ENCODE measurements at regions not wholly inside any gene's neighbourhood (a gene's known extent, or its start where the extent isn't known, plus 50 kb on each side); places are given as distances from the start of the nearest gene placed in this dataset.

- DNase-seq: no peak
These were observed 310.2 kb upstream of the TLE3 start for GRCh38 chr15:70407955-70408354.

DNA sequence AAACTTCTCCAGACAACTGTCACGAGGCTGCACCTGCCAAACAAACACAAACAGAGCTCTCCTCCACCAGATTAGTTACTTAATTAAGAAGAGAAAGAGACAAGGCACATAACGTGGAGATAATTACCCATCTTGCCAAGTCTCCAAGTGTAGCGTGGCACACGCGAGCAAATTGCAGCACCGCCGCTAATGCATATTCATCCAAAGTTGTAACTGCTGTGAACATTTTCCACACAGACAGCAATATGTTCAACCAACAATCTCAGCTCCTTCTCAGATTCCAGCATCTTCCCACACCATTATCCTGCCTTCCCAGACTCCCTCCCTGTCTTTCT lies 309.6 kb upstream of the TLE3 start:
- no peak for DNase-seq

DNA sequence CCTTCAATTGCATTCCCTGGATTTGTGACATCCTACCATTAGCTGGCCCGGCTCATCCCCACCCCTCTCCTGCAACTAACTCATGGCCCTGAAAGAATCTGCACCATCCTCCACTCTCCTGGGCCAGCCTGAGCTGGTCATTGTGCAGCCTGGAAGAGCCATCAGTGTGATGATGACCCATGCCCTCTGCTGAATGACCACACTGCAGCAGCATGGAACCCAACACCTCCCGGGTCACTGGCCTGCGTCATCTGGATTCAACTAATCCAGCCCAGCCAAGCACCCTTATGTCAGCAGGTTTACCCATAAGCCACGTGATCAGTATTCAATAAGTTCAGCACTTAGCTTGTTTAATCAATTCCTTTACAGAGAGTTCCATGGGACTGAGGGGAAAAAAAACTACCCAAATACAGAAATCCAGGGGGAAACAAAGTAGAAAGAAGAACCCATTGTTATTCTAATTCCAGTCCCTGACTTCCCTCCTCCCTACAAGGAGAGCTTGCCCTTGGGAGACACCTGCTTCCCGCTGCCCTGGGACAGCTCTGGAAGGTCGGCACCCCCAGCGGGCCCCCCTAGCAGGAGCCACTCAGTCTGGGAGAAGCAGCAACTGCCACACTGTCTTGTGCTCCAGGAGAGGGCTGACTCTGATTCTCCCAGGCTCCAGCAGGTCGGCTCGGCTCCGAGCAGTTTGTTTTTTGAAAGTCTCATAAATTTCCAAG lies 309.1 kb upstream of the TLE3 start:
- no peak for DNase-seq

DNA sequence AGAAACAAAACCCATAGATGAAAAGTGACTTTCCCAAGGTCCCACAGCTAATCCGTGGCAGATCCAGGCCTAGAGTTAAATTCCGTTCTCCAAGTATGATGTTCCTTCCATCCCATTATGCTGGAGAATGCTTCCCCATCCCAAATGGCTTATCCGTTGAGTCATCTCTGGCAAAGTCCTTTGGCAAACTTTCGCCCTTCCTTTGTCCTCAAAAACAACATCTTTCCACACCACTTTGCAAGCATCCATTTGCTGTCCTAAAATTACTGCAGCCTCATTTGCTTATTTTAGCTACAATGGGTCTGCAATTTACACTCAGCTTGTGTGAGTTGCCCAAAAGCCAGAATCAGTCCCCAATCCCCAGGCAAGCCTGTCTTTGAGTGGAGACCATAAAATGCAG lies 304.0 kb upstream of the TLE3 start:
- no peak for DNase-seq

DNA sequence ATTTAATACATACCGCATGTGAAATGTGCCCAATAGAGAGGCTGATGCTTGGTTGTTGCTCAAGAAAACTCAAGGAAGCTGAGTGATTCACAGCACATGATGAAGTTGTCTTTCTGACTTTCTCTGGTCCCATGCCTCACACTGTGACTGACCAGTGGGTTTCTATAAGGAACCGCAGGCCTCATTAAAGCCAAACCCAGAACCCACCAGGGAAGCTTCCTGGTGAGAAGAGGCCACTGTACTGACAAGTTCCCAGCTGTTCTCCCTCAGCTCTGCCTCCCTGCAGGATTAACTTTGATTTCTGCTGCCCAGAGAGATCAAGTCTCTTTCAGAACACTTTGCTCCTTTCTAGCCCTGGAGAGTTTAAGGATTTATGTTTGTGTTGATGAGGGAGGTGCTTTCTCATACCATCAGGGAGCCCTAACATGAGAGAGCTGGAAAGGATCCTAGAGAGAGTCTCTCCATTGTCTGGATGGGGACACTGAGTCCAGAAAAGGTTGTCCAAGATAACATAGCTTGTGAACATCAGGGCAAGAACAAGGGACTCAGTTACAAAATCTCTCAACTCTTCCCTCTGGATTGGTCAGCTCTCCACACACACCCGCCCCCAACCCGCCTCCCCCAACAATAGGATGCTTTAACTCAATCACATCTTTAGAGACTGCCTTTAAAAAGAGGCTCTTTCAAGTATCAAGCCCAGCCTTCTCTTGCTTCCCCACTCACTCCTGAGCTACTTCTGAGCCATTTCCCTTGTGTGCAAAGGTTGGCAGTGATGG lies 303.2 kb upstream of the TLE3 start:
- no peak for DNase-seq

GRCh38 chr15:70399204-70399603 lies 301.5 kb upstream of the TLE3 start:
- DNase-seq: no peak

- DNase-seq: no peak
These were observed 301.0 kb upstream of the TLE3 start for GRCh38 chr15:70398694-70399093.

- no peak for DNase-seq
These were observed 299.1 kb upstream of the TLE3 start for GRCh38 chr15:70396807-70397206.

DNA sequence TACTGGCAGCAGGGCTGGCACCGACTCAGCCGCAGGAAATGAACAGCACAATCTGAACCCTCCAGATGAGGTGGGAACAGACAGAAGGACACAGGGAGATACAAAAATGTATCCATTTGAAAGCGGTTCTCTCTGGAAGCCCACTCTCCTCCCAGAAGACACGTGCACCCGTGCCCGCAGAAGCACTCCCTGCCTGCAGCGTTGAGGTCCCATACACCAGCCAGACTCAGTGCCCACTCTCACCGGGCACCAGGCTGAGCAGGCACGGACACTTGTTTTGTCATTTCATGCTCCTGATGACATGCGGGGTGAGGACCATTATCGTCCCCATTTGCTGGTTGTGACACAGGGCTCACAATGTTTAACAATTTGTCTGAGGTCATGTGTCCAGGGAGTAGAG lies 297.4 kb upstream of the TLE3 start:
- no peak for DNase-seq

GRCh38 chr15:70390723-70391122 lies 293.0 kb upstream of the TLE3 start:
- no peak for DNase-seq

GRCh38 chr15:70387993-70388392 lies 290.3 kb upstream of the TLE3 start:
- no peak for DNase-seq

- no peak for DNase-seq
These were observed 289.4 kb upstream of the TLE3 start for GRCh38 chr15:70387081-70387480.

DNA sequence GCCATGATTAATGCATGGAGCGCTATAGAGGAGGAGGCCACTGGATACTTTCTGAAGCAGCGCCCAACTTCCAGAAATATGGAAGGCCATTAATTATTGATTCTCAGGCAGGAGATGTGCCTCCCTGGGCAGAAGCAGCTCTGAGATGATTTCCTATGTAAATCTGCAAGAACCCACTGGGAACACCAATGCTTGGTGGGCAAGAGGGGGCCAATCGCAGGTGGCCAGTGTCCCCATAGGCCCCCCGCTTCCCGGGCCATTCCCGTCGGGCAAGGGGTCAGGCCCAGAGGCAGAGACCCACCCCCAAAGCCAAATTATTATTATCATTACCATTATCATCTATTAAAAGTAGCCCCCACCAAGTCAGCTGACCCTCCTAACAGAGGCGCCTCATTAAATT lies 288.0 kb upstream of the TLE3 start:
- no peak for DNase-seq

DNA sequence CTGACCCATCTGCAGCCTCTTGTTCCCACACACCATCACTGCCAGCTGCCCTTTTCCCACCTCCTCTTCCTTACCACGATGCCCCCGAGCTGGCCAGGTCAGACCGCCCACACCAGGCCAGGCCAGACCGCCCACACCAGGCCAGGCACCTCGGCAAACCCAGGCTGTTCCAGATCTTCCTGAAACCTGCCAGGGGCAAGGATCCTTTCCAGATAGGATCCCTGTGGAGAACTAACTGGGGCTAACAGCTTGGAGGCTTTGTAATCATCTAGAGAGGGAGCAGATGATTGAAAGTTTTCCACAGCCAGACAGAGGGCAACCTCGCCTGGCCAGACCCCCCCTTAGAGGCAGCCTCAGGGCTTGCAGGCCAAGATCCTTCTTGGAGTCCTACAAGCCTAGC lies 287.3 kb upstream of the TLE3 start:
- DNase-seq: no peak

DNA sequence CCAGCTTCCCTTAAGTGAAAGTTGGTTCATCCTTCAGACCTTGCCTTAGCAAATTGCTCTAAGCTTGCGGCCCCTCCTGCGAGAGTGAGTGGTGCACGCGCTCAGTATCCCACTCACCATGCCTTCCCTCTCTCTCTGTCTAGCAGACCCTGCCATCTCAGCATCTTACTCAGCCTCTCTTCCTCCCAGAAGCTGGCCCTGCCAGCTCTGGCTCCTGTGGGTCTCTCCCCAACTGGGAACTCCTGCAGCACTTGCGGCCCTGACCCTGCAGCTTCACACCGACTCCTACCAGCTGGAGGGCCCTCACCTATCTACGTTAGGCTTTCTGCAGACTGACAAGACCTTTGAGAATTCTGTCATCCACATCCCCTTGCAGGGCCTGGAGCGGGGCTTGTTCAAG lies 286.1 kb upstream of the TLE3 start:
- DNase-seq: no peak

GRCh38 chr15:70382762-70383458 lies 285.2 kb upstream of the TLE3 start:
- DNase-seq: no peak

DNA sequence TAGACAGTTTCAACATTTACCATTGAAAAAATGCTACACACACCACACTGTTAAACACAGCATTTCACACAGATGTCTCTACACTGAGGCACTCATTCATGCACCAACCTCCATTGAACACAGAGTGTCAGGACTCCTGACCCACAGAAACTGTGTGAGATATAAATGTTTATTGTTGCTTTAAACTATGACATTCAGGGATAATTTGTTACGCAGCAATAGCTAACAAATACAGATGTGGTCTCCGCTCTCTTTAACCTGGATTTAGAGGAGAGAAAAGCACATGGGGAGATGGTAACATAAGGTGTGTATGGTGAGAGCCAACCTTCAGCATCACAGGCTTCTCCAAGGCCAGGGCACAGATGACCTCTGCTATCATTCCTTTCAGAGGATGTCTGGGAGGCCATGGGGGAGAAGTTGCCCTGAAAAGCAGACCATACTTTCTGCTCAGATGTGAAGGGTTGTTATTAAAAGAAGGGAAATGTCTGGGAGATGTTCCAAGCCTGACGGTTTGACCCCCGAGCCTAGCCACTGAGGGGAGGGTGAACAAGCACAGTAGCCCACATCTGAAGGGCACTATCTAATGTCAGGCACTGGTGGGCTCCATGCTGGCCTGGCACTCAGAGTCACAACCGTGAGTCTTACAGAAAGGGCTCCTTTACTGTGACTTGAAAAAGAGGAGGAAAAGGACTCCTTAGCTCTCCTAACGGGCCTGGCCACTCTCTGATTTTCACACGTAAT lies 284.5 kb upstream of the TLE3 start:
- no peak for DNase-seq

GRCh38 chr15:70379938-70380883 lies 282.5 kb upstream of the TLE3 start:
- no peak for DNase-seq

DNA sequence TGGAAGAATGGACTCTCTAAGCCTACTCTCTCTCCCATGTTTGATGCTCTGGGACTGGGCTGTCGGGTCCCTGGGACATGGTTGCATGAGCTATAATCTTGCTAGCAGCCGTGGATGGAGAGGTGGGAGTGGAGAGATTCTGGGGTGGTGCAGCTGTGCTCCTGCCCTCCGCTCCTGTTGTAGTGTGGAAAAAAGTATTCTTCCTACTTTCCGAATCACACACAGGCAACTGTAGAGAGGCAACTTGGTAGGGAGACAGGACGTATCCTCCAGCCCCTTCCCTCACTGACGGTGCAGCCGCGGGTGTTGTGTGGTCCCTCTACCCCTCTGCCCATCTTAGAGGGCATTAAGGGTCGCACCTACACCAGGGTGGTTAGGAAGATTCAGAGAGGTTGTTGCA lies 281.4 kb upstream of the TLE3 start:
- no peak for DNase-seq

DNA sequence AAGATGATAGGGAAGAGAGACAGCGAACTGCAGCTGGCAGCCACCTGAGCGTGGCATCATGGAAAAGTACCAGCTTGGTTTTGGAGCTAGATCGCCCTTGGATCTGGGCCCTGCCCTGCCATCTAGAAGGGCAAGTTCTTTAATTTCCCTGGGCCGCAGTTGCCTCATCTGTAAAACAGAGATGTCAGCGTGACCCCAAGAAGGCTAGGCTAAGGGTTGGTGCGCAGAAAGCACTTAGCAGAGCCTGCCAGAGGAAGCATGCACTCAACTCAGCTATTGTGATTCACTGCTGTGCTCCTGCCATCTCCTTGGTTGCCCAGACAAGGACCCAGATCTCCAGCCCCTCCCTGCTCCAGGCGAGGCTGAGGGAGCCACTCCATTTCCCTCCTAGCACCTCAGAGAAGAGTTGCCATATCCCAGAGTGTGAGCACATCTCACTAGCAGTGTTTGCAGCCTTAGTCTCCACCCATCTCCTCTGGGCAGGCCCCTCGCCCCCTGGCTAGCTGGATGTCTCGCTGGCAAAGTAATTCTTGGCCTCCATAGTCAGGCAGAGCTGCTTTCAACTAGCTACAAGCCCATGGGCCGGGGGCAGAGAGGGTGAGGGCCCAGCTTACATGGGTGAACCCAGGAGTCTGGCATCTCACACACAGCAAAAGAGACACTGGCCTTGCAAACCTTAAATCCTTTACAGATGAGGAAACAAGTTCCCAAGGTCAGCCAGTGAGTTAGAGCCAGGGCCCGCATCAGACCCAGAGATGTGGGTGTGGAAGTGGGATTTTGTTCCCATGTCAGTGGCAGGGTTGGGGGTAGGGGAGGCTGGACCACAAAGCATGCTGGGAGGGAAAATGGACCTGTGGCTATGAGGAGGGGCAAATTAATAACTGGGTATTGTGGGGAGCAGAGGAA lies 280.7 kb upstream of the TLE3 start:
- DNase-seq: no peak

Data from nucleus accumbens (tissue), 56 donors.